ENCODE measurements at regions not wholly inside any gene's neighbourhood (a gene's known extent, or its start where the extent isn't known, plus 50 kb on each side); places are given as distances from the start of the nearest gene placed in this dataset.
A peak's percentile ranks its signal among the peaks of the same experiment; 100 is the strongest.

GRCh38 chr16:79808731-79809130 lies 208.2 kb upstream of the MAF start:
- no peak for DNase-seq

- no peak for DNase-seq
Measured at GRCh38 chr16:79806757-79807156, 206.2 kb upstream of the MAF start.

GRCh38 chr16:79805621-79806020 lies 205.1 kb upstream of the MAF start:
- DNase-seq = no peak

GRCh38 chr16:79801646-79802045 lies 201.1 kb upstream of the MAF start:
- DNase-seq = no peak

GRCh38 chr16:79800016-79800608 lies 199.6 kb upstream of the MAF start:
- DNase-seq = no peak

- no peak for DNase-seq
Measured at GRCh38 chr16:79798416-79799053, 198.0 kb upstream of the MAF start.

- DNase-seq = no peak
Measured at GRCh38 chr16:79797486-79797885, 196.9 kb upstream of the MAF start.

GRCh38 chr16:79795556-79795955 lies 195.0 kb upstream of the MAF start:
- DNase-seq = no peak

GRCh38 chr16:79794941-79795340 lies 194.4 kb upstream of the MAF start:
- no peak for DNase-seq

- DNase-seq = no peak
Measured at GRCh38 chr16:79792664-79793351, 192.3 kb upstream of the MAF start.

GRCh38 chr16:79792076-79792475 lies 191.5 kb upstream of the MAF start:
- no peak for DNase-seq

- no peak for DNase-seq
Measured at GRCh38 chr16:79790854-79791253, 190.3 kb upstream of the MAF start.

- DNase-seq = no peak
Measured at GRCh38 chr16:79788949-79789348, 188.4 kb upstream of the MAF start.

- DNase-seq = no peak
Measured at GRCh38 chr16:79786389-79786788, 185.9 kb upstream of the MAF start.

- no peak for DNase-seq
Measured at GRCh38 chr16:79784007-79784406, 183.5 kb upstream of the MAF start.

- DNase-seq = no peak
Measured at GRCh38 chr16:79777679-79778078, 177.1 kb upstream of the MAF start.

GRCh38 chr16:79776243-79776847 lies 175.8 kb upstream of the MAF start:
- no peak for DNase-seq

GRCh38 chr16:79772784-79773183 lies 172.2 kb upstream of the MAF start:
- DNase-seq = no peak

GRCh38 chr16:79772048-79772447 lies 171.5 kb upstream of the MAF start:
- no peak for DNase-seq

GRCh38 chr16:79770244-79771064 lies 169.9 kb upstream of the MAF start:
- peak; percentile 54 for DNase-seq

GRCh38 chr16:79769928-79770243 lies 169.3 kb upstream of the MAF start:
- DNase-seq = no peak

GRCh38 chr16:79769270-79769927 lies 168.9 kb upstream of the MAF start:
- DNase-seq = no peak
